OCI-LY7 (cell line): ENCODE measurements at regions not wholly inside any gene's neighbourhood (a gene's known extent, or its start where the extent isn't known, plus 50 kb on each side); places are given as distances from the start of the nearest gene placed in this dataset.

Experiments
- EZH2phosphoT487 ChIP-seq: fragments of 200-600 bp; sonication (generic); IDR thresholded peaks from 2 replicates; pipeline ENCODE4 v1.6.1; 2018; ENCODE audit warnings: low read depth, borderline replicate concordance, mild to moderate bottlenecking, mixed run types, antibody characterized with exemption, low read length, moderate library complexity, mixed read lengths
- TF ChIP-seq, protein P1 (sequence below): fragments of 200-600 bp; sonication (generic); conservative IDR thresholded peaks from 2 replicates; pipeline ENCODE4 v1.5.1; 2014; ENCODE audit warnings: mild to moderate bottlenecking, antibody characterized with exemption, low read length, moderate library complexity, mixed read lengths

DNA sequence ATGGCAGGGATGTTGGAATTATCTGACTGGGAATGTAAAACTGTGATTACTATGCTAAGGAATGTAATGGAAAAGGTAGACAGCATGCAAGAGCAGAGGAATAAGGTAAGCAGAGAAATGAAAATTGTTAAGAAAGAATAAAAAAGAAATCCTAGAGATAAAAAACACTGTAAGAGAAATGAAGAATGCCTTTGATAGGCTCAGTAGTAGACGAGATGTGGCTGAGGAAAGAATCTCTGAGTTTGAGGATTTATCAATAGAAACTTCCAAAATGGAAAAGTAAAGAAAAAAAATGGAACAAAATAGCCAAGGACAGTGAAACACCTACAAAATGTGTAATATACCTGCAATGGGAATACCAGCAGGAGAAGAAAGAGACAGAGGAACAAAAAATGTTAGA lies 468.5 kb upstream of the PIK3R1 start:
- TF ChIP-seq, protein P1, sequence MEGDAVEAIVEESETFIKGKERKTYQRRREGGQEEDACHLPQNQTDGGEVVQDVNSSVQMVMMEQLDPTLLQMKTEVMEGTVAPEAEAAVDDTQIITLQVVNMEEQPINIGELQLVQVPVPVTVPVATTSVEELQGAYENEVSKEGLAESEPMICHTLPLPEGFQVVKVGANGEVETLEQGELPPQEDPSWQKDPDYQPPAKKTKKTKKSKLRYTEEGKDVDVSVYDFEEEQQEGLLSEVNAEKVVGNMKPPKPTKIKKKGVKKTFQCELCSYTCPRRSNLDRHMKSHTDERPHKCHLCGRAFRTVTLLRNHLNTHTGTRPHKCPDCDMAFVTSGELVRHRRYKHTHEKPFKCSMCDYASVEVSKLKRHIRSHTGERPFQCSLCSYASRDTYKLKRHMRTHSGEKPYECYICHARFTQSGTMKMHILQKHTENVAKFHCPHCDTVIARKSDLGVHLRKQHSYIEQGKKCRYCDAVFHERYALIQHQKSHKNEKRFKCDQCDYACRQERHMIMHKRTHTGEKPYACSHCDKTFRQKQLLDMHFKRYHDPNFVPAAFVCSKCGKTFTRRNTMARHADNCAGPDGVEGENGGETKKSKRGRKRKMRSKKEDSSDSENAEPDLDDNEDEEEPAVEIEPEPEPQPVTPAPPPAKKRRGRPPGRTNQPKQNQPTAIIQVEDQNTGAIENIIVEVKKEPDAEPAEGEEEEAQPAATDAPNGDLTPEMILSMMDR = no peak
- TF ChIP-seq EZH2phosphoT487 = no peak
